ENCODE measurements at regions not wholly inside any gene's neighbourhood (a gene's known extent, or its start where the extent isn't known, plus 50 kb on each side); places are given as distances from the start of the nearest gene placed in this dataset.

GRCh38 chr13:111922086-111922485, 144.9 kb upstream of the SOX1 start:
- POLR2A ChIA-PET: no interaction called here
- Histone ChIP-seq H3K4me3 (ENCODE audit: low read depth, low read length) (no peak overlapping the region), H3K36me3 (ENCODE audit: control insufficient read depth, insufficient read depth, low read length) (no peaks in the 10 kb centered on the region), H3K27me3 (ENCODE audit: control insufficient read depth, insufficient read depth, low read length) (no peaks in the 10 kb centered on the region)
- TF ChIP-seq, protein P1, sequence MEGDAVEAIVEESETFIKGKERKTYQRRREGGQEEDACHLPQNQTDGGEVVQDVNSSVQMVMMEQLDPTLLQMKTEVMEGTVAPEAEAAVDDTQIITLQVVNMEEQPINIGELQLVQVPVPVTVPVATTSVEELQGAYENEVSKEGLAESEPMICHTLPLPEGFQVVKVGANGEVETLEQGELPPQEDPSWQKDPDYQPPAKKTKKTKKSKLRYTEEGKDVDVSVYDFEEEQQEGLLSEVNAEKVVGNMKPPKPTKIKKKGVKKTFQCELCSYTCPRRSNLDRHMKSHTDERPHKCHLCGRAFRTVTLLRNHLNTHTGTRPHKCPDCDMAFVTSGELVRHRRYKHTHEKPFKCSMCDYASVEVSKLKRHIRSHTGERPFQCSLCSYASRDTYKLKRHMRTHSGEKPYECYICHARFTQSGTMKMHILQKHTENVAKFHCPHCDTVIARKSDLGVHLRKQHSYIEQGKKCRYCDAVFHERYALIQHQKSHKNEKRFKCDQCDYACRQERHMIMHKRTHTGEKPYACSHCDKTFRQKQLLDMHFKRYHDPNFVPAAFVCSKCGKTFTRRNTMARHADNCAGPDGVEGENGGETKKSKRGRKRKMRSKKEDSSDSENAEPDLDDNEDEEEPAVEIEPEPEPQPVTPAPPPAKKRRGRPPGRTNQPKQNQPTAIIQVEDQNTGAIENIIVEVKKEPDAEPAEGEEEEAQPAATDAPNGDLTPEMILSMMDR (IDR thresholded peaks at IDR 0.05; ENCODE audit: insufficient read depth, low read depth, low read length): no peak
- DNase-seq (ENCODE audit: low read depth): no peak
- CTCF ChIA-PET: no interaction called here

GRCh38 chr13:111923439-111923838, 143.5 kb upstream of the SOX1 start:
- Histone ChIP-seq H3K27me3 (ENCODE audit: control insufficient read depth, insufficient read depth, low read length) (no peaks in the 10 kb centered on the region), H3K36me3 (ENCODE audit: control insufficient read depth, insufficient read depth, low read length) (no peaks in the 10 kb centered on the region), H3K4me3 (ENCODE audit: low read depth, low read length) (no peak overlapping the region)
- ChIA-PET CTCF (interaction anchor here (0.7 kb wide), 1 partner anchor 60 kb away, joined by 3 read pairs; no protein-coding TSS in a partner anchor), POLR2A (no interaction called here)
- TF ChIP-seq, protein P1 (IDR thresholded peaks at IDR 0.05; ENCODE audit: insufficient read depth, low read depth, low read length): no peak
- DNase-seq (ENCODE audit: low read depth): no peak

- no peak overlapping the region for H3K4me3 ChIP-seq (ENCODE audit: low read depth, low read length)
- no peak for DNase-seq (ENCODE audit: low read depth)
- no peaks in the 10 kb centered on the region for H3K36me3 ChIP-seq (ENCODE audit: control insufficient read depth, insufficient read depth, low read length)
- TF ChIP-seq, protein P1 (IDR thresholded peaks at IDR 0.05; ENCODE audit: insufficient read depth, low read depth, low read length): no peak
- ChIA-PET POLR2A (no interaction called here), CTCF (interaction anchor here (0.7 kb wide), 1 partner anchor 60 kb away, joined by 3 read pairs; no protein-coding TSS in a partner anchor)
- H3K27me3 ChIP-seq (ENCODE audit: control insufficient read depth, insufficient read depth, low read length): no peaks in the 10 kb centered on the region
Measured at GRCh38 chr13:111923991-111924677, 142.8 kb upstream of the SOX1 start.

DNA sequence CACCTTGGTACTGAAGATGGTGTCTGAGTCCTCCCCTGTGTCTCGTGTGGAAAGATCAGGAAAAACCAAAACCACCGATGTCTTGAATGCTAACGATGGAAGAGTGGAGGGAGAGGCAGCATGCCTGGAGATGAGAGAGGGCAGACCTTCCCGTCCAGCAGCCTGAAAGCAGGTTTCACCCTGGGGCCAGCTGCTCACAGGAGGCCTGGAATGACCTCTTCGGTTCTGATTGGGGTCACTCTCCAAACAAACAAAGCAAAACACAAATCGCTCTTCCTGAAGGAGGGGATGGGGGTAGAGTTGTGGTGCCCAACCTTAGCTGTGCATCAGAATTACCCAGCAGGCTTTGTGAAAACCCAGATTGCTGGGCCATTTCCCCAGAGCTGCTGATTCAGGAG, 142.3 kb upstream of the SOX1 start:
- CTCF ChIA-PET: no interaction called here
- POLR2A ChIA-PET: no interaction called here
- no peak overlapping the region for H3K4me3 ChIP-seq (ENCODE audit: low read depth, low read length)
- DNase-seq (ENCODE audit: low read depth): no peak
- no peaks in the 10 kb centered on the region for H3K27me3 ChIP-seq (ENCODE audit: control insufficient read depth, insufficient read depth, low read length)
- TF ChIP-seq, protein P1 (IDR thresholded peaks at IDR 0.05; ENCODE audit: insufficient read depth, low read depth, low read length): no peak
- no peaks in the 10 kb centered on the region for H3K36me3 ChIP-seq (ENCODE audit: control insufficient read depth, insufficient read depth, low read length)

GRCh38 chr13:111925146-111925875, 141.6 kb upstream of the SOX1 start:
- no peaks in the 10 kb centered on the region for H3K36me3 ChIP-seq (ENCODE audit: control insufficient read depth, insufficient read depth, low read length)
- POLR2A ChIA-PET: no interaction called here
- TF ChIP-seq, protein P1 (IDR thresholded peaks at IDR 0.05; ENCODE audit: insufficient read depth, low read depth, low read length): no peak

More at GRCh38 chr13:111925146-111925875, 141.6 kb upstream of the SOX1 start:
- Histone ChIP-seq H3K4me3 (ENCODE audit: low read depth, low read length) (no peak overlapping the region), H3K27me3 (ENCODE audit: control insufficient read depth, insufficient read depth, low read length) (no peaks in the 10 kb centered on the region)
- DNase-seq (ENCODE audit: low read depth): no peak
- CTCF ChIA-PET: no interaction called here

Data from BJ (cell line).